OCI-LY1 (cell line): ENCODE measurements at regions not wholly inside any gene's neighbourhood (a gene's known extent, or its start where the extent isn't known, plus 50 kb on each side); places are given as distances from the start of the nearest gene placed in this dataset.

ENCODE experiments used
- H2AFZ ChIP-seq: fragments of 200-600 bp; sonication (generic), shearing (Covaris generic); 2 replicates; pipeline ENCODE4 v1.6.0; 2014; ENCODE audit warnings: antibody characterized with exemption, mild to moderate bottlenecking, low read length
- H3F3A ChIP-seq: fragments of 200-600 bp; sonication (generic), shearing (Covaris generic); 2 replicates; pipeline ENCODE4 v1.6.0; 2014; ENCODE audit warnings: mild to moderate bottlenecking, antibody characterized with exemption, low read length, moderate library complexity; ENCODE audit not compliant: insufficient read depth
- H3K27ac ChIP-seq: fragments of 200-600 bp; sonication (generic); 2 replicates; pipeline ENCODE4 v1.5.1; 2014; ENCODE audit warnings: low read length, mixed run types, mild to moderate bottlenecking, low read depth; ENCODE audit not compliant: poor library complexity, severe bottlenecking
- H3K27me3 ChIP-seq: fragments of 200-600 bp; sonication (generic); 2 replicates; pipeline ENCODE4 v1.6.0; 2014; ENCODE audit warnings: antibody characterized with exemption, mild to moderate bottlenecking, low read length, moderate library complexity; ENCODE audit not compliant: insufficient read depth
- H3K36me3 ChIP-seq: fragments of 200-600 bp; sonication (generic); 2 replicates; pipeline ENCODE4 v1.6.1; 2014; ENCODE audit warnings: mild to moderate bottlenecking, antibody characterized with exemption, low read length, moderate library complexity, mixed read lengths; ENCODE audit not compliant: insufficient read depth
- H3K4me1 ChIP-seq: fragments of 200-600 bp; sonication (generic); 2 replicates; pipeline ENCODE4 v1.5.1; 2014; ENCODE audit warnings: mild to moderate bottlenecking, low read length, moderate library complexity; ENCODE audit not compliant: insufficient read depth, severe bottlenecking
- H3K4me2 ChIP-seq: fragments of 200-600 bp; sonication (generic), shearing (Covaris generic); 2 replicates; pipeline ENCODE4 v1.6.1; 2014; ENCODE audit warnings: low read length
- H3K4me3 ChIP-seq: fragments of 200-600 bp; sonication (generic); 2 replicates; pipeline ENCODE4 v1.5.1; 2014; ENCODE audit warnings: low read length, low read depth, mild to moderate bottlenecking, mixed read lengths; ENCODE audit not compliant: poor library complexity, severe bottlenecking
- H3K79me2 ChIP-seq: fragments of 200-600 bp; shearing (Covaris generic); 2 replicates; pipeline ENCODE4 v1.6.1; 2016; ENCODE audit warnings: mixed run types, low read length, mixed read lengths; ENCODE audit not compliant: insufficient read depth
- H3K9ac ChIP-seq: fragments of 200-600 bp; sonication (generic), shearing (Covaris generic); 2 replicates; pipeline ENCODE4 v1.6.1; 2014; ENCODE audit warnings: mild to moderate bottlenecking, low read length, mixed read lengths
- H3K9me2 ChIP-seq: fragments of 200-600 bp; sonication (generic), shearing (Covaris generic); 2 replicates; pipeline ENCODE4 v1.6.1; 2014; ENCODE audit warnings: low read depth, mild to moderate bottlenecking, low read length, mixed read lengths
- H3K9me3 ChIP-seq: fragments of 200-600 bp; shearing (Covaris generic); 2 replicates; pipeline ENCODE4 v1.6.1; 2014; ENCODE audit warnings: low read length, mixed read lengths
- H4K20me1 ChIP-seq: fragments of 200-600 bp; sonication (generic), shearing (Covaris generic); 2 replicates; pipeline ENCODE4 v1.6.0; 2016; ENCODE audit warnings: mild to moderate bottlenecking, low read length; ENCODE audit not compliant: insufficient read depth
- CTCF ChIP-seq: fragments of 200-600 bp; sonication (generic), shearing (Covaris generic); IDR thresholded peaks from 2 replicates; pipeline ENCODE4 v1.5.1; 2017; ENCODE audit warnings: mild to moderate bottlenecking, antibody characterized with exemption, low read length, moderate library complexity, mixed read lengths
- EZH2 ChIP-seq: fragments of 200-600 bp; sonication (generic), shearing (Covaris generic); IDR thresholded peaks from 2 replicates; pipeline ENCODE4 v1.8.0; 2017; ENCODE audit warnings: borderline replicate concordance, mixed run types, mild to moderate bottlenecking, antibody characterized with exemption, low read length, moderate library complexity, mixed read lengths

- no peaks in the 10 kb centered on the region for H4K20me1 ChIP-seq
- no peak overlapping the region for H3K9ac ChIP-seq
- H3K79me2 ChIP-seq = no peaks in the 10 kb centered on the region
- no peaks in the 10 kb centered on the region for H3K36me3 ChIP-seq
- H3K4me1 ChIP-seq = no peaks in the 10 kb centered on the region
- H3K9me3 ChIP-seq = no peaks in the 10 kb centered on the region
- no peak overlapping the region for H3K27ac ChIP-seq
- H3K4me3 ChIP-seq = no peak overlapping the region
- no peak overlapping the region for H2AFZ ChIP-seq
- no peak overlapping the region for H3K4me2 ChIP-seq
- no peaks in the 10 kb centered on the region for H3K27me3 ChIP-seq
- no peak for TF ChIP-seq CTCF
- TF ChIP-seq EZH2 = no peak
- no peaks in the 10 kb centered on the region for H3F3A ChIP-seq
- H3K9me2 ChIP-seq = no peaks in the 10 kb centered on the region
Measured at GRCh38 chr11:90635151-90635550, 412.3 kb upstream of the CHORDC1 start.

- H3K36me3 ChIP-seq = no peaks in the 10 kb centered on the region
- no peak for TF ChIP-seq CTCF
- no peak for TF ChIP-seq EZH2
- no peak overlapping the region for H2AFZ ChIP-seq
- no peaks in the 10 kb centered on the region for H3K4me1 ChIP-seq
- H3K27ac ChIP-seq = no peak overlapping the region
- H4K20me1 ChIP-seq = no peaks in the 10 kb centered on the region
- no peaks in the 10 kb centered on the region for H3K79me2 ChIP-seq
- H3K9me2 ChIP-seq = no peaks in the 10 kb centered on the region
- H3K9ac ChIP-seq = no peak overlapping the region
- H3K9me3 ChIP-seq = no peaks in the 10 kb centered on the region
- H3F3A ChIP-seq = no peaks in the 10 kb centered on the region
- no peak overlapping the region for H3K4me2 ChIP-seq
- no peaks in the 10 kb centered on the region for H3K27me3 ChIP-seq
- H3K4me3 ChIP-seq = no peak overlapping the region
Measured at GRCh38 chr11:90630176-90630575, 407.3 kb upstream of the CHORDC1 start.

- no peaks in the 10 kb centered on the region for H3K4me1 ChIP-seq
- H4K20me1 ChIP-seq = no peaks in the 10 kb centered on the region
Measured at GRCh38 chr11:90629229-90629806, 406.5 kb upstream of the CHORDC1 start.

More at GRCh38 chr11:90629229-90629806, 406.5 kb upstream of the CHORDC1 start:
- Histone ChIP-seq H3K4me2 (no peak overlapping the region), H3K79me2 (no peaks in the 10 kb centered on the region), H3K27ac (no peak overlapping the region), H3K9ac (no peak overlapping the region), H3F3A (no peaks in the 10 kb centered on the region), H3K27me3 (no peaks in the 10 kb centered on the region), H3K4me3 (no peak overlapping the region), H3K9me2 (no peaks in the 10 kb centered on the region), H2AFZ (no peak overlapping the region), H3K36me3 (no peaks in the 10 kb centered on the region), H3K9me3 (no peaks in the 10 kb centered on the region)
- TF ChIP-seq CTCF (no peak), EZH2 (no peak)
